Ishikawa (cell line): ENCODE measurements at regions not wholly inside any gene's neighbourhood (a gene's known extent, or its start where the extent isn't known, plus 50 kb on each side); places are given as distances from the start of the nearest gene placed in this dataset.

ENCODE experiments used
- CEBPB ChIP-seq: IDR thresholded peaks from 2 replicates; pipeline ENCODE4 v1.6.1; 2012
- CREB1 ChIP-seq: IDR thresholded peaks from 2 replicates; pipeline ENCODE4 v1.6.1; 2012; ENCODE audit warnings: low read depth
- EGR1 ChIP-seq: IDR thresholded peaks from 2 replicates; pipeline ENCODE4 v1.6.1; 2012
- EP300 ChIP-seq: IDR thresholded peaks from 2 replicates; pipeline ENCODE4 v1.6.1; 2012; ENCODE audit warnings: borderline replicate concordance
- FOXM1 ChIP-seq: IDR thresholded peaks from 2 replicates; pipeline ENCODE4 v1.6.1; 2012; ENCODE audit warnings: low read depth, borderline replicate concordance
- NFIC ChIP-seq: IDR thresholded peaks from 2 replicates; pipeline ENCODE4 v1.6.1; 2012
- RAD21 ChIP-seq: IDR thresholded peaks from 2 replicates; pipeline ENCODE4 v1.6.1; 2012; ENCODE audit warnings: low read depth
- TAF1 ChIP-seq: IDR thresholded peaks from 2 replicates; pipeline ENCODE4 v1.6.1; 2012; ENCODE audit warnings: low read depth, mild to moderate bottlenecking
- TCF12 ChIP-seq: IDR thresholded peaks from 2 replicates; pipeline ENCODE4 v1.6.1; 2012; ENCODE audit warnings: low read depth
- TEAD4 ChIP-seq: IDR thresholded peaks from 2 replicates; pipeline ENCODE4 v1.6.1; 2012
- YY1 ChIP-seq: IDR thresholded peaks from 2 replicates; pipeline ENCODE4 v1.6.1; 2012; ENCODE audit warnings: low read depth
- ZBTB7A ChIP-seq: IDR thresholded peaks from 2 replicates; pipeline ENCODE4 v1.6.1; 2012; ENCODE audit warnings: low read depth
- TF ChIP-seq, protein P1 (sequence below): IDR thresholded peaks from 2 replicates; pipeline ENCODE4 v1.6.1; 2012; ENCODE audit warnings: low read depth, mild to moderate bottlenecking
- TF ChIP-seq, protein P2 (sequence below): IDR thresholded peaks from 2 replicates; pipeline ENCODE4 v1.6.1; 2012

DNA sequence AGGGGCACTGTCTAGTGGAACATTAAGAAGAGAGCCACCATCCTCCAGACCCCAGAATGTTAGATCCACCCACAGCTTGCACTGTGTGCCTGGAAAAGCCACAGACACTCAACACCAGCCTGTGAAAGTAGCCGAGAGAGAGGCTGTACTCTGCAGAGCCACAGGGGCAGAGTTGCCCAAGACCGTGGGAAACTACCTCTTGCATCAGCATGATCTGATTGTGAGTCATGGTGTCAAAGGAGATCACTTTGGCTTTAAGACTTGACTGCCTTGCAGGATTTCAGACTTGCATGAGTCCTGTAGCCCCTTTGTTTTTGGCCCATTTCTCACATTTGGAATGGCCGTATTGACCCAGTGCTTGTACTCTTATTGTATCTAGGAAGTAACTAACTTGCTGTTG is 115.9 kb upstream of the CCDC179 start:
- TF ChIP-seq TCF12 (no peak), EP300 (no peak), RAD21 (no peak), CEBPB (0 out of 2 replicates have a peak, but pooled peaks have one; percentile 6), TAF1 (no peak), TEAD4 (no peak), FOXM1 (no peak), CREB1 (no peak), ZBTB7A (no peak), YY1 (no peak), EGR1 (no peak), NFIC (no peak)
- TF ChIP-seq, protein P1, sequence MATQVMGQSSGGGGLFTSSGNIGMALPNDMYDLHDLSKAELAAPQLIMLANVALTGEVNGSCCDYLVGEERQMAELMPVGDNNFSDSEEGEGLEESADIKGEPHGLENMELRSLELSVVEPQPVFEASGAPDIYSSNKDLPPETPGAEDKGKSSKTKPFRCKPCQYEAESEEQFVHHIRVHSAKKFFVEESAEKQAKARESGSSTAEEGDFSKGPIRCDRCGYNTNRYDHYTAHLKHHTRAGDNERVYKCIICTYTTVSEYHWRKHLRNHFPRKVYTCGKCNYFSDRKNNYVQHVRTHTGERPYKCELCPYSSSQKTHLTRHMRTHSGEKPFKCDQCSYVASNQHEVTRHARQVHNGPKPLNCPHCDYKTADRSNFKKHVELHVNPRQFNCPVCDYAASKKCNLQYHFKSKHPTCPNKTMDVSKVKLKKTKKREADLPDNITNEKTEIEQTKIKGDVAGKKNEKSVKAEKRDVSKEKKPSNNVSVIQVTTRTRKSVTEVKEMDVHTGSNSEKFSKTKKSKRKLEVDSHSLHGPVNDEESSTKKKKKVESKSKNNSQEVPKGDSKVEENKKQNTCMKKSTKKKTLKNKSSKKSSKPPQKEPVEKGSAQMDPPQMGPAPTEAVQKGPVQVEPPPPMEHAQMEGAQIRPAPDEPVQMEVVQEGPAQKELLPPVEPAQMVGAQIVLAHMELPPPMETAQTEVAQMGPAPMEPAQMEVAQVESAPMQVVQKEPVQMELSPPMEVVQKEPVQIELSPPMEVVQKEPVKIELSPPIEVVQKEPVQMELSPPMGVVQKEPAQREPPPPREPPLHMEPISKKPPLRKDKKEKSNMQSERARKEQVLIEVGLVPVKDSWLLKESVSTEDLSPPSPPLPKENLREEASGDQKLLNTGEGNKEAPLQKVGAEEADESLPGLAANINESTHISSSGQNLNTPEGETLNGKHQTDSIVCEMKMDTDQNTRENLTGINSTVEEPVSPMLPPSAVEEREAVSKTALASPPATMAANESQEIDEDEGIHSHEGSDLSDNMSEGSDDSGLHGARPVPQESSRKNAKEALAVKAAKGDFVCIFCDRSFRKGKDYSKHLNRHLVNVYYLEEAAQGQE = no peak
- TF ChIP-seq, protein P2, sequence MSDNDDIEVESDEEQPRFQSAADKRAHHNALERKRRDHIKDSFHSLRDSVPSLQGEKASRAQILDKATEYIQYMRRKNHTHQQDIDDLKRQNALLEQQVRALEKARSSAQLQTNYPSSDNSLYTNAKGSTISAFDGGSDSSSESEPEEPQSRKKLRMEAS = no peak
